ENCODE measurements at regions not wholly inside any gene's neighbourhood (a gene's known extent, or its start where the extent isn't known, plus 50 kb on each side); places are given as distances from the start of the nearest gene placed in this dataset.

DNA sequence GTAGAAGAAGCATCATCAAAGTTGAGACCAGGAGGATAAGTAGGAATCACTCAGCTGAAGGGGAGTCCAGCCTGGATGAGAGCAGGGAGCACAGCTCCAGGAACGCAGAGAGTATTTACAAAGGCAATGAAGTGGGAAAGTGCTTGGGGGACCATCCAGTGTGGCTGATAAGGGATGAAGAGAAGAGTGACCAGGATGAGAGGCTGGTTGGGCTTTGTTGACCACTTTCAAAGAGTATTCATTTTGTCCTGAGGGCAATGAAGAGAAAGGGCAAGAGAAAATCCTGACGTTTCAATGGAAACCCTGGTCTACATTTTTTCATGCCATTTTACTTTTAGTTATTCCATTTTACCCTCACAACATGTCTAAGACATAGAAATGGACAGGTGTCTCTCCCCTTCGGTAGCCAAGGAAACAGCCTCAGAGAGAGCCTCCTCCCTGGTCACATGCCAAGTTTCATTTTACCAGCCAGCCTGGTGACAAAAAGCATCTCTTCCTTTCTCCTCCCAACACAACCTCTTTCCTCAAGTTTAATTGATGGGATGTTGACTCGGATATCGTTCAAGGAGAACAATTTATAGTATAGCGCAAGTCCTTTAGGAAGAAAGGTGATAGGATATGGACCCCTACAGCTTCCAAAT is 492.7 kb upstream of the CLINT1 start:
- no peak for TF ChIP-seq POLR2A (IDR thresholded peaks at IDR 0.05; ENCODE audit: low read depth)
- no peak for TF ChIP-seq POLR2AphosphoS5 (IDR thresholded peaks at IDR 0.05)

All from esophagus muscularis mucosa (tissue), 2 donors.